ENCODE measurements at regions not wholly inside any gene's neighbourhood (a gene's known extent, or its start where the extent isn't known, plus 50 kb on each side); places are given as distances from the start of the nearest gene placed in this dataset.

DNA sequence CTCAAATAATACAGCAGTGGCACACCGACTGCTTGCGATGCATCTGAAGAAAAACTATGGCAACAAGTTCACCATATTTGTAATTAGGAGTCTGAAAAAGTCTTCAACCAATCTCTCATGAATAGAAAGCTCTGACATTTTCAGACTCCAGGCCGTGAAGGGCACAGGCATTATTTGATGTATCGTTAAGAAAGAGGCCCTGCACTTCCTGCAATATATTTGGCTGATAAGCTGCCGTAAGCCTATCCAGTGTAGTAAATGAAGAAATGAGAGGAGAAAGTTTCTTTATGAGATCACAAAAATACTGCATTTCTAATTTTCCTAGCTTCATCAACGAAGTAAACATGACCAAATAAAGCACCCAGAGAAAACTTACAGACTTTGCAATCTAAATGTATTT lies 613.8 kb upstream of the TECRL start:
- H3K27ac Mint-ChIP-seq: no peak overlapping the region
- no peaks in the 10 kb centered on the region for H3F3A ChIP-seq (replicated peaks; ENCODE audit: low read depth)
- no peaks in the 10 kb centered on the region for H3K79me2 ChIP-seq (replicated peaks; ENCODE audit: insufficient read depth)
- H4K20me1 ChIP-seq (replicated peaks; ENCODE audit: insufficient read depth): no peaks in the 10 kb centered on the region
- no peaks in the 10 kb centered on the region; the same call in 2 of the 3 replicates for H3K36me3 Mint-ChIP-seq (ENCODE audit: low read depth)
- no peak overlapping the region for H3K4me2 ChIP-seq
- no peak overlapping the region for H3K4me3 ChIP-seq
- no peaks in the 10 kb centered on the region for H3K9me2 ChIP-seq (ENCODE audit: insufficient read depth)
- ATAC-seq (no peak), DNase-seq (ENCODE audit: low spot score) (no peak)
- 0 out of 2 replicates have a peak, but pooled peaks cover 5% of the 10 kb centered on the region for H3K4me1 ChIP-seq (ENCODE audit: insufficient read depth)
- no peaks in the 10 kb centered on the region for H3K36me3 ChIP-seq (ENCODE audit: insufficient read depth)
- H3K4me1 Mint-ChIP-seq: peaks cover 12% of the 10 kb centered on the region; the same call in 2 of the 3 replicates
- TF ChIP-seq CREB1 (CRISPR knock-in tag; IDR thresholded peaks at IDR 0.05; ENCODE audit: low read depth) (no peak), EZH2phosphoT487 (IDR thresholded peaks at IDR 0.05; ENCODE audit: unreplicated experiment) (no peak), POLR2AphosphoS5 (IDR thresholded peaks at IDR 0.05; ENCODE audit: low read depth) (no peak), ZNF114 (CRISPR knock-in tag; IDR thresholded peaks at IDR 0.05) (no peak), STAT1 (IDR thresholded peaks at IDR 0.05; ENCODE audit: unreplicated experiment) (no peak), EZH2 (IDR thresholded peaks at IDR 0.05; ENCODE audit: low read depth, unreplicated experiment) (no peak), ZNF331 (CRISPR knock-in tag; IDR thresholded peaks at IDR 0.05; ENCODE audit: low read depth) (no peak), JUNB (IDR thresholded peaks at IDR 0.05; ENCODE audit: unreplicated experiment) (no peak), NANOG (IDR thresholded peaks at IDR 0.05; ENCODE audit: borderline replicate concordance) (no peak)
- TF ChIP-seq, protein P1, sequence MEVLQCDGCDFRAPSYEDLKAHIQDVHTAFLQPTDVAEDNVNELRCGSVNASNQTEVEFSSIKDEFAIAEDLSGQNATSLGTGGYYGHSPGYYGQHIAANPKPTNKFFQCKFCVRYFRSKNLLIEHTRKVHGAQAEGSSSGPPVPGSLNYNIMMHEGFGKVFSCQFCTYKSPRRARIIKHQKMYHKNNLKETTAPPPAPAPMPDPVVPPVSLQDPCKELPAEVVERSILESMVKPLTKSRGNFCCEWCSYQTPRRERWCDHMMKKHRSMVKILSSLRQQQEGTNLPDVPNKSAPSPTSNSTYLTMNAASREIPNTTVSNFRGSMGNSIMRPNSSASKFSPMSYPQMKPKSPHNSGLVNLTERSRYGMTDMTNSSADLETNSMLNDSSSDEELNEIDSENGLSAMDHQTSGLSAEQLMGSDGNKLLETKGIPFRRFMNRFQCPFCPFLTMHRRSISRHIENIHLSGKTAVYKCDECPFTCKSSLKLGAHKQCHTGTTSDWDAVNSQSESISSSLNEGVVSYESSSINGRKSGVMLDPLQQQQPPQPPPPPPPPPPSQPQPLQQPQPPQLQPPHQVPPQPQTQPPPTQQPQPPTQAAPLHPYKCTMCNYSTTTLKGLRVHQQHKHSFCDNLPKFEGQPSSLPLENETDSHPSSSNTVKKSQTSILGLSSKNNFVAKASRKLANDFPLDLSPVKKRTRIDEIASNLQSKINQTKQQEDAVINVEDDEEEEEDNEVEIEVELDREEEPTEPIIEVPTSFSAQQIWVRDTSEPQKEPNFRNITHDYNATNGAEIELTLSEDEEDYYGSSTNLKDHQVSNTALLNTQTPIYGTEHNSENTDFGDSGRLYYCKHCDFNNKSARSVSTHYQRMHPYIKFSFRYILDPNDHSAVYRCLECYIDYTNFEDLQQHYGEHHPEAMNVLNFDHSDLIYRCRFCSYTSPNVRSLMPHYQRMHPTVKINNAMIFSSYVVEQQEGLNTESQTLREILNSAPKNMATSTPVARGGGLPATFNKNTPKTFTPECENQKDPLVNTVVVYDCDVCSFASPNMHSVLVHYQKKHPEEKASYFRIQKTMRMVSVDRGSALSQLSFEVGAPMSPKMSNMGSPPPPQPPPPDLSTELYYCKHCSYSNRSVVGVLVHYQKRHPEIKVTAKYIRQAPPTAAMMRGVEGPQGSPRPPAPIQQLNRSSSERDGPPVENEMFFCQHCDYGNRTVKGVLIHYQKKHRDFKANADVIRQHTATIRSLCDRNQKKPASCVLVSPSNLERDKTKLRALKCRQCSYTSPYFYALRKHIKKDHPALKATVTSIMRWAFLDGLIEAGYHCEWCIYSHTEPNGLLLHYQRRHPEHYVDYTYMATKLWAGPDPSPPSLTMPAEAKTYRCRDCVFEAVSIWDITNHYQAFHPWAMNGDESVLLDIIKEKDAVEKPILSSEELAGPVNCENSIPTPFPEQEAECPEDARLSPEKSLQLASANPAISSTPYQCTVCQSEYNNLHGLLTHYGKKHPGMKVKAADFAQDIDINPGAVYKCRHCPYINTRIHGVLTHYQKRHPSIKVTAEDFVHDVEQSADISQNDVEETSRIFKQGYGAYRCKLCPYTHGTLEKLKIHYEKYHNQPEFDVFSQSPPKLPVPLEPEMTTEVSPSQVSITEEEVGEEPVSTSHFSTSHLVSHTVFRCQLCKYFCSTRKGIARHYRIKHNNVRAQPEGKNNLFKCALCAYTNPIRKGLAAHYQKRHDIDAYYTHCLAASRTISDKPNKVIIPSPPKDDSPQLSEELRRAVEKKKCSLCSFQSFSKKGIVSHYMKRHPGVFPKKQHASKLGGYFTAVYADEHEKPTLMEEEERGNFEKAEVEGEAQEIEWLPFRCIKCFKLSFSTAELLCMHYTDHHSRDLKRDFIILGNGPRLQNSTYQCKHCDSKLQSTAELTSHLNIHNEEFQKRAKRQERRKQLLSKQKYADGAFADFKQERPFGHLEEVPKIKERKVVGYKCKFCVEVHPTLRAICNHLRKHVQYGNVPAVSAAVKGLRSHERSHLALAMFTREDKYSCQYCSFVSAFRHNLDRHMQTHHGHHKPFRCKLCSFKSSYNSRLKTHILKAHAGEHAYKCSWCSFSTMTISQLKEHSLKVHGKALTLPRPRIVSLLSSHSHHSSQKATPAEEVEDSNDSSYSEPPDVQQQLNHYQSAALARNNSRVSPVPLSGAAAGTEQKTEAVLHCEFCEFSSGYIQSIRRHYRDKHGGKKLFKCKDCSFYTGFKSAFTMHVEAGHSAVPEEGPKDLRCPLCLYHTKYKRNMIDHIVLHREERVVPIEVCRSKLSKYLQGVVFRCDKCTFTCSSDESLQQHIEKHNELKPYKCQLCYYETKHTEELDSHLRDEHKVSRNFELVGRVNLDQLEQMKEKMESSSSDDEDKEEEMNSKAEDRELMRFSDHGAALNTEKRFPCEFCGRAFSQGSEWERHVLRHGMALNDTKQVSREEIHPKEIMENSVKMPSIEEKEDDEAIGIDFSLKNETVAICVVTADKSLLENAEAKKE (CRISPR knock-in tag; IDR thresholded peaks at IDR 0.05): no peak
- TF ChIP-seq, protein P2, sequence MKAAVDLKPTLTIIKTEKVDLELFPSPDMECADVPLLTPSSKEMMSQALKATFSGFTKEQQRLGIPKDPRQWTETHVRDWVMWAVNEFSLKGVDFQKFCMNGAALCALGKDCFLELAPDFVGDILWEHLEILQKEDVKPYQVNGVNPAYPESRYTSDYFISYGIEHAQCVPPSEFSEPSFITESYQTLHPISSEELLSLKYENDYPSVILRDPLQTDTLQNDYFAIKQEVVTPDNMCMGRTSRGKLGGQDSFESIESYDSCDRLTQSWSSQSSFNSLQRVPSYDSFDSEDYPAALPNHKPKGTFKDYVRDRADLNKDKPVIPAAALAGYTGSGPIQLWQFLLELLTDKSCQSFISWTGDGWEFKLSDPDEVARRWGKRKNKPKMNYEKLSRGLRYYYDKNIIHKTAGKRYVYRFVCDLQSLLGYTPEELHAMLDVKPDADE (IDR thresholded peaks at IDR 0.05): no peak
- TF ChIP-seq, protein P3, sequence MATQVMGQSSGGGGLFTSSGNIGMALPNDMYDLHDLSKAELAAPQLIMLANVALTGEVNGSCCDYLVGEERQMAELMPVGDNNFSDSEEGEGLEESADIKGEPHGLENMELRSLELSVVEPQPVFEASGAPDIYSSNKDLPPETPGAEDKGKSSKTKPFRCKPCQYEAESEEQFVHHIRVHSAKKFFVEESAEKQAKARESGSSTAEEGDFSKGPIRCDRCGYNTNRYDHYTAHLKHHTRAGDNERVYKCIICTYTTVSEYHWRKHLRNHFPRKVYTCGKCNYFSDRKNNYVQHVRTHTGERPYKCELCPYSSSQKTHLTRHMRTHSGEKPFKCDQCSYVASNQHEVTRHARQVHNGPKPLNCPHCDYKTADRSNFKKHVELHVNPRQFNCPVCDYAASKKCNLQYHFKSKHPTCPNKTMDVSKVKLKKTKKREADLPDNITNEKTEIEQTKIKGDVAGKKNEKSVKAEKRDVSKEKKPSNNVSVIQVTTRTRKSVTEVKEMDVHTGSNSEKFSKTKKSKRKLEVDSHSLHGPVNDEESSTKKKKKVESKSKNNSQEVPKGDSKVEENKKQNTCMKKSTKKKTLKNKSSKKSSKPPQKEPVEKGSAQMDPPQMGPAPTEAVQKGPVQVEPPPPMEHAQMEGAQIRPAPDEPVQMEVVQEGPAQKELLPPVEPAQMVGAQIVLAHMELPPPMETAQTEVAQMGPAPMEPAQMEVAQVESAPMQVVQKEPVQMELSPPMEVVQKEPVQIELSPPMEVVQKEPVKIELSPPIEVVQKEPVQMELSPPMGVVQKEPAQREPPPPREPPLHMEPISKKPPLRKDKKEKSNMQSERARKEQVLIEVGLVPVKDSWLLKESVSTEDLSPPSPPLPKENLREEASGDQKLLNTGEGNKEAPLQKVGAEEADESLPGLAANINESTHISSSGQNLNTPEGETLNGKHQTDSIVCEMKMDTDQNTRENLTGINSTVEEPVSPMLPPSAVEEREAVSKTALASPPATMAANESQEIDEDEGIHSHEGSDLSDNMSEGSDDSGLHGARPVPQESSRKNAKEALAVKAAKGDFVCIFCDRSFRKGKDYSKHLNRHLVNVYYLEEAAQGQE (IDR thresholded peaks at IDR 0.05; ENCODE audit: unreplicated experiment): no peak
- TF ChIP-seq, protein P4, sequence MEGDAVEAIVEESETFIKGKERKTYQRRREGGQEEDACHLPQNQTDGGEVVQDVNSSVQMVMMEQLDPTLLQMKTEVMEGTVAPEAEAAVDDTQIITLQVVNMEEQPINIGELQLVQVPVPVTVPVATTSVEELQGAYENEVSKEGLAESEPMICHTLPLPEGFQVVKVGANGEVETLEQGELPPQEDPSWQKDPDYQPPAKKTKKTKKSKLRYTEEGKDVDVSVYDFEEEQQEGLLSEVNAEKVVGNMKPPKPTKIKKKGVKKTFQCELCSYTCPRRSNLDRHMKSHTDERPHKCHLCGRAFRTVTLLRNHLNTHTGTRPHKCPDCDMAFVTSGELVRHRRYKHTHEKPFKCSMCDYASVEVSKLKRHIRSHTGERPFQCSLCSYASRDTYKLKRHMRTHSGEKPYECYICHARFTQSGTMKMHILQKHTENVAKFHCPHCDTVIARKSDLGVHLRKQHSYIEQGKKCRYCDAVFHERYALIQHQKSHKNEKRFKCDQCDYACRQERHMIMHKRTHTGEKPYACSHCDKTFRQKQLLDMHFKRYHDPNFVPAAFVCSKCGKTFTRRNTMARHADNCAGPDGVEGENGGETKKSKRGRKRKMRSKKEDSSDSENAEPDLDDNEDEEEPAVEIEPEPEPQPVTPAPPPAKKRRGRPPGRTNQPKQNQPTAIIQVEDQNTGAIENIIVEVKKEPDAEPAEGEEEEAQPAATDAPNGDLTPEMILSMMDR (conservative IDR thresholded peaks at IDR 0.05; ENCODE audit: low read depth in 2 of 2): no peak
- no peak overlapping the region for H2AFZ ChIP-seq
- no peaks in the 10 kb centered on the region for H3K27me3 ChIP-seq (ENCODE audit: insufficient read depth)
- peaks cover 6% of the 10 kb centered on the region; the same call in 2 of the 3 replicates for H3K9me3 Mint-ChIP-seq
- H3K4me3 Mint-ChIP-seq: no peak overlapping the region
- no peaks in the 10 kb centered on the region for H3K27me3 Mint-ChIP-seq (ENCODE audit: insufficient read depth, low read depth, poor library complexity)
- H3K27ac ChIP-seq (ENCODE audit: low read depth): no peak overlapping the region

All from GM23338 (cell line).